Endothelial cell of umbilical vein (primary cell): ENCODE measurements at regions not wholly inside any gene's neighbourhood (a gene's known extent, or its start where the extent isn't known, plus 50 kb on each side); places are given as distances from the start of the nearest gene placed in this dataset.

ENCODE experiments used
- BruUV-seq: library from RNA; stranded (reverse); fragments of 400-500 nt; replicated peaks from 2 replicates; lab custom pipeline; 2021; lab: Mats Ljungman, UMichigan
- CTCF ChIA-PET: fragments of 300-600, 350-600 bp; sonication (Branson Sonifier 250); formaldehyde crosslinking; loops from one replicate; lab custom pipeline; 2021; ENCODE audit warnings: antibody characterized with exemption, inconsistent platforms; lab: Charles Lee
- POLR2A ChIA-PET: fragments of 300-600, 350-600 bp; sonication (Branson Sonifier 250); formaldehyde crosslinking; loops from one replicate; lab custom pipeline; 2021; ENCODE audit warnings: antibody characterized with exemption, inconsistent platforms; lab: Charles Lee
- DNase-seq: peaks from one replicate; pipeline ENCODE4 v3.0.0-alpha.2; 2011; ENCODE audit warnings: low read depth, low spot score
- FAIRE-seq: peaks from 2 replicates; lab custom pipeline; 2011; peaks lifted over from hg19 to GRCh38; lab: Jason Lieb, UNC
- H2AFZ ChIP-seq: 2 replicates; pipeline ENCODE4 v1.6.0; 2012; ENCODE audit warnings: low read depth, low read length, control low read depth, inconsistent platforms
- H3K27ac ChIP-seq: 2 replicates; pipeline ENCODE4 v1.5.1; 2011; ENCODE audit warnings: low read depth, mild to moderate bottlenecking, control low read depth, low read length, moderate library complexity; ENCODE audit not compliant: insufficient read depth
- H3K27me3 ChIP-seq, 2 experiments: 2 replicates each; pipeline versions ENCODE4 v1.6.0 to v1.6.1; 2011; ENCODE audit warnings: low read length in 2 of 2, mixed read lengths in 1 of 2; ENCODE audit not compliant: control insufficient read depth in 2 of 2, insufficient read depth in 2 of 2
- H3K36me3 ChIP-seq, 2 experiments: 2 replicates in 1 of 2; 3 replicates in 1 of 2; pipeline ENCODE4 v1.5.1; 2011; ENCODE audit warnings: low read length in 2 of 2, mild to moderate bottlenecking in 1 of 2, moderate library complexity in 1 of 2; ENCODE audit not compliant: control insufficient read depth in 2 of 2, insufficient read depth in 2 of 2; ENCODE audit errors: extremely low read depth in 1 of 2
- H3K4me1 ChIP-seq: 3 replicates; pipeline ENCODE4 v1.5.1; 2011; ENCODE audit warnings: mild to moderate bottlenecking, low read length; ENCODE audit not compliant: control insufficient read depth, insufficient read depth; ENCODE audit errors: extremely low read depth
- H3K4me2 ChIP-seq: 2 replicates; pipeline ENCODE4 v1.6.1; 2011; ENCODE audit warnings: low read length, control low read depth, mixed read lengths; ENCODE audit not compliant: insufficient read depth
- H3K4me3 ChIP-seq, 3 experiments: fragments of 200-600 bp in 1 of 3; sonication (generic), shearing (Covaris generic) in 1 of 3; replicated peaks in 1 of 3; 2 replicates each; pipeline ENCODE4 v1.5.1; 2011 to 2016; ENCODE audit warnings: control low read depth in 3 of 3, low read length in 3 of 3, mild to moderate bottlenecking in 2 of 3, inconsistent platforms in 1 of 3, low read depth in 1 of 3, moderate library complexity in 1 of 3; ENCODE audit not compliant: insufficient read depth in 1 of 3
- H3K79me2 ChIP-seq: 2 replicates; pipeline ENCODE4 v1.6.0; 2012; ENCODE audit warnings: low read length, inconsistent platforms; ENCODE audit not compliant: control insufficient read depth, insufficient read depth
- H3K9ac ChIP-seq: replicated peaks from 2 replicates; pipeline ENCODE3; 2011; ENCODE audit warnings: low read length, control low read depth; ENCODE audit not compliant: insufficient read depth; ENCODE audit errors: extremely low read depth
- H3K9me1 ChIP-seq: replicated peaks from 3 replicates; pipeline ENCODE4 v1.6.0; 2011; ENCODE audit warnings: mild to moderate bottlenecking, low read length; ENCODE audit not compliant: control insufficient read depth, insufficient read depth; ENCODE audit errors: extremely low read depth
- H3K9me3 ChIP-seq: replicated peaks from 2 replicates; pipeline ENCODE4 v1.5.1; 2012; ENCODE audit warnings: low read length, inconsistent platforms; ENCODE audit not compliant: control insufficient read depth, insufficient read depth
- H4K20me1 ChIP-seq: replicated peaks from 2 replicates; pipeline ENCODE3; 2011; ENCODE audit warnings: mild to moderate bottlenecking, low read length; ENCODE audit not compliant: control insufficient read depth, insufficient read depth; ENCODE audit errors: extremely low read depth
- EZH2 ChIP-seq: IDR thresholded peaks from 2 replicates; pipeline ENCODE4 v1.6.1; 2012; ENCODE audit warnings: borderline replicate concordance, low read depth, mild to moderate bottlenecking, moderate library complexity, low read length, inconsistent platforms; ENCODE audit not compliant: severe bottlenecking
- FOS ChIP-seq: IDR thresholded peaks from 2 replicates; pipeline ENCODE4 v1.6.1; 2011; ENCODE audit warnings: mild to moderate bottlenecking, low read length, moderate library complexity, borderline replicate concordance; ENCODE audit not compliant: insufficient read depth
- GATA2 ChIP-seq: IDR thresholded peaks from 2 replicates; pipeline ENCODE4 v1.7.0; 2011; ENCODE audit warnings: low read depth, mild to moderate bottlenecking, moderate library complexity, mixed read lengths, low read length; ENCODE audit not compliant: insufficient read length, insufficient read depth
- JUN ChIP-seq: IDR thresholded peaks from 2 replicates; pipeline ENCODE4 v1.6.1; 2011; ENCODE audit warnings: borderline replicate concordance, low read depth; ENCODE audit not compliant: insufficient read length, insufficient read depth
- MAX ChIP-seq: IDR thresholded peaks from 2 replicates; pipeline ENCODE4 v1.6.1; 2011; ENCODE audit not compliant: insufficient read depth, insufficient read length
- MYC ChIP-seq: IDR thresholded peaks from one replicate; pipeline ENCODE4 v1.6.1; 2011; ENCODE audit warnings: mild to moderate bottlenecking, low read depth, low read length
- POLR2A ChIP-seq: IDR thresholded peaks from 2 replicates; pipeline ENCODE4 v1.6.1; 2012; ENCODE audit warnings: low read depth, mild to moderate bottlenecking, control low read depth, low read length
- POLR2AphosphoS5 ChIP-seq: IDR thresholded peaks from 2 replicates; pipeline ENCODE4 v1.6.1; 2012; ENCODE audit warnings: low read depth, mild to moderate bottlenecking, control low read depth, low read length, moderate library complexity; ENCODE audit not compliant: insufficient read depth
- dilution Hi-C: fragments of 300-500 bp; cut with MboI; formaldehyde crosslinking; loops from one replicate; pipeline ENCODE4 v1.15.0; 2019; ENCODE audit warnings: low sequenced_read_pairs; ENCODE audit not compliant: extremely low pct_ligation_motif_present
- intact Hi-C: fragments of 100-400 bp; cut with micrococcal nuclease; formaldehyde crosslinking; loops from one replicate; pipeline ENCODE4 v1.10.0; 2022
- TF ChIP-seq, protein P1 (sequence below), 2 donors: IDR thresholded peaks; 1 replicate in 1 of 2; 2 replicates in 1 of 2; pipeline ENCODE4 v1.5.1; 2011; ENCODE audit warnings: low read length in 2 of 2, mild to moderate bottlenecking in 2 of 2, moderate library complexity in 2 of 2, control low read depth in 1 of 2, inconsistent platforms in 1 of 2, low read depth in 1 of 2; ENCODE audit not compliant: insufficient read depth in 1 of 2; ENCODE audit errors: extremely low read depth in 1 of 2

DNA sequence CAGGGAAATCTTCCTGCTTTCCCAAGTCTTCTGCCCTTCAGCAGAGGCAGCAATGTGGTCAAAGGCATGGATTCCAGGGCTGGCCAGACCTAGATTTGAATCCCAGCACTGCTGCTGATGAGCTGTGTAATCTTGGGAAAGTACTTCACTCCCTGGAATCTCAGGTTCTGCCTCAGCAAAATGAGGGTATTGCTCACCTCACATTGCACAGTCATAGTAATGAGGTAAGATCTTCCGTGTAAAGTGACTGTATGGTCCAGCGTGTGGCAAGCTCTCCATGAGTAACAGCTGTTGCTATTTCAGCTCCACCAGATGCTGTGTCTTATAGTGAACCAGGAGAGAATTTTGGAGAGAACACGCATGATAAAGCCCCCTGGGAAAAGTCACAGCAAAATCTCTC lies 56.1 kb upstream of the F3 start:
- Histone ChIP-seq H2AFZ (no peak overlapping the region), H3K36me3 (no peaks in the 10 kb centered on the region), H3K4me1 (no peaks in the 10 kb centered on the region), H3K9me1 (no peaks in the 10 kb centered on the region), H3K27me3 (peaks cover 7 to 12% of the 10 kb centered on the region in 2 experiments), H3K4me3 (no peak overlapping the region), H3K9me3 (no peaks in the 10 kb centered on the region), H3K27ac (no peak overlapping the region), H3K9ac (no peak overlapping the region), H3K79me2 (no peaks in the 10 kb centered on the region), H3K4me2 (no peak overlapping the region), H4K20me1 (no peaks in the 10 kb centered on the region)
- CTCF ChIA-PET: interaction anchor here (1.1 to 1.8 kb wide), 5 partner anchors 9 to 205 kb away, joined by 3 to 6 read pairs (median 3); partner anchors contain the start of gene F3
- TF ChIP-seq, protein P1, sequence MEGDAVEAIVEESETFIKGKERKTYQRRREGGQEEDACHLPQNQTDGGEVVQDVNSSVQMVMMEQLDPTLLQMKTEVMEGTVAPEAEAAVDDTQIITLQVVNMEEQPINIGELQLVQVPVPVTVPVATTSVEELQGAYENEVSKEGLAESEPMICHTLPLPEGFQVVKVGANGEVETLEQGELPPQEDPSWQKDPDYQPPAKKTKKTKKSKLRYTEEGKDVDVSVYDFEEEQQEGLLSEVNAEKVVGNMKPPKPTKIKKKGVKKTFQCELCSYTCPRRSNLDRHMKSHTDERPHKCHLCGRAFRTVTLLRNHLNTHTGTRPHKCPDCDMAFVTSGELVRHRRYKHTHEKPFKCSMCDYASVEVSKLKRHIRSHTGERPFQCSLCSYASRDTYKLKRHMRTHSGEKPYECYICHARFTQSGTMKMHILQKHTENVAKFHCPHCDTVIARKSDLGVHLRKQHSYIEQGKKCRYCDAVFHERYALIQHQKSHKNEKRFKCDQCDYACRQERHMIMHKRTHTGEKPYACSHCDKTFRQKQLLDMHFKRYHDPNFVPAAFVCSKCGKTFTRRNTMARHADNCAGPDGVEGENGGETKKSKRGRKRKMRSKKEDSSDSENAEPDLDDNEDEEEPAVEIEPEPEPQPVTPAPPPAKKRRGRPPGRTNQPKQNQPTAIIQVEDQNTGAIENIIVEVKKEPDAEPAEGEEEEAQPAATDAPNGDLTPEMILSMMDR (IDR thresholded peaks at IDR 0.05; ENCODE audit: extremely low read depth in 1 of 2, insufficient read depth in 1 of 2, low read depth in 1 of 2, low read length in 2 of 2): no peak
- TF ChIP-seq GATA2: no peak
- TF ChIP-seq MAX: no peak
- TF ChIP-seq FOS: no peak
- no peak for TF ChIP-seq EZH2
- no peak for TF ChIP-seq JUN
- TF ChIP-seq POLR2A: no peak
- TF ChIP-seq MYC: no peak
- TF ChIP-seq POLR2AphosphoS5: no peak
- dilution Hi-C loops: no loop called here
- POLR2A ChIA-PET: no interaction called here
- no TSS peak for BruUV-seq
- FAIRE-seq: no peak
- no peak for DNase-seq
- intact Hi-C loops: no loop called here
